ENCODE measurements at regions not wholly inside any gene's neighbourhood (a gene's known extent, or its start where the extent isn't known, plus 50 kb on each side); places are given as distances from the start of the nearest gene placed in this dataset.
A peak's percentile ranks its signal among the peaks of the same experiment; 100 is the strongest.

- Mint-ChIP-seq H3K27me3 (ENCODE audit: insufficient read depth, low read depth) (no peaks in the 10 kb centered on the region), H3K9me3 (no peaks in the 10 kb centered on the region)
- H3F3A ChIP-seq (ENCODE audit: low read depth): no peaks in the 10 kb centered on the region
Measured at GRCh38 chr7:8991159-8991558, 557.8 kb downstream of the NXPH1 start.

GRCh38 chr7:8998762-8999161 is 565.4 kb downstream of the NXPH1 start:
- no peak overlapping the region for H3K27ac ChIP-seq

More at GRCh38 chr7:8991159-8991558, 557.8 kb downstream of the NXPH1 start:
- Mint-ChIP-seq H3K4me1 (no peaks in the 10 kb centered on the region), H3K27ac (no peak overlapping the region), H3K36me3 (no peaks in the 10 kb centered on the region), H3K4me3 (no peak overlapping the region)
- no peak overlapping the region for H3K4me3 ChIP-seq
- H3K79me2 ChIP-seq (ENCODE audit: low read depth): no peaks in the 10 kb centered on the region
- no peaks in the 10 kb centered on the region for H3K9me3 ChIP-seq (ENCODE audit: low read depth)
- H3K4me1 ChIP-seq: no peaks in the 10 kb centered on the region
- no peak overlapping the region for H3K9ac ChIP-seq
- no peaks in the 10 kb centered on the region for H4K20me1 ChIP-seq (ENCODE audit: low read depth)
- no peak for DNase-seq (ENCODE audit: low spot score)
- H3K4me2 ChIP-seq: no peak overlapping the region
- H3K36me3 ChIP-seq: no peaks in the 10 kb centered on the region
- no peak for TF ChIP-seq EZH2 (IDR thresholded peaks at IDR 0.05)
- no peak for TF ChIP-seq EZH2phosphoT487 (IDR thresholded peaks at IDR 0.05)
- no peak for TF ChIP-seq CTCF (IDR thresholded peaks at IDR 0.05)
- no peak overlapping the region for H3K27ac ChIP-seq
- H2AFZ ChIP-seq (replicated peaks): no peak overlapping the region
- no peaks in the 10 kb centered on the region for H3K27me3 ChIP-seq

GRCh38 chr7:9013940-9014339 is 580.5 kb downstream of the NXPH1 start:
- Mint-ChIP-seq H3K4me3 (no peak overlapping the region), H3K27me3 (ENCODE audit: insufficient read depth, low read depth) (peaks cover 4% of the 10 kb centered on the region), H3K27ac (no peak overlapping the region), H3K4me1 (peaks cover 4% of the 10 kb centered on the region), H3K36me3 (no peaks in the 10 kb centered on the region), H3K9me3 (no peaks in the 10 kb centered on the region)
- H3K36me3 ChIP-seq: no peaks in the 10 kb centered on the region
- peak overlapping the region; percentile 65 for H2AFZ ChIP-seq (replicated peaks)
- H4K20me1 ChIP-seq (ENCODE audit: low read depth): no peaks in the 10 kb centered on the region
- peaks cover 11% of the 10 kb centered on the region for H3F3A ChIP-seq (ENCODE audit: low read depth)
- peaks cover 9% of the 10 kb centered on the region for H3K4me1 ChIP-seq
- peak; percentile 25 for DNase-seq (ENCODE audit: low spot score)
- no peaks in the 10 kb centered on the region for H3K27me3 ChIP-seq
- no peak overlapping the region for H3K27ac ChIP-seq
- TF ChIP-seq EZH2phosphoT487 (IDR thresholded peaks at IDR 0.05) (no peak), EZH2 (IDR thresholded peaks at IDR 0.05) (no peak), CTCF (IDR thresholded peaks at IDR 0.05) (no peak)
- H3K4me2 ChIP-seq: no peak overlapping the region
- H3K9me3 ChIP-seq (ENCODE audit: low read depth): peaks cover 4% of the 10 kb centered on the region
- no peaks in the 10 kb centered on the region for H3K79me2 ChIP-seq (ENCODE audit: low read depth)
- H3K9ac ChIP-seq: no peak overlapping the region
- no peak overlapping the region for H3K4me3 ChIP-seq

More at GRCh38 chr7:8998762-8999161, 565.4 kb downstream of the NXPH1 start:
- Histone ChIP-seq H3K4me1 (no peaks in the 10 kb centered on the region), H3K36me3 (no peaks in the 10 kb centered on the region), H3K4me2 (no peak overlapping the region), H3K4me3 (no peak overlapping the region), H4K20me1 (ENCODE audit: low read depth) (no peaks in the 10 kb centered on the region), H3K9me3 (ENCODE audit: low read depth) (no peaks in the 10 kb centered on the region), H3K27me3 (no peaks in the 10 kb centered on the region), H3K9ac (no peak overlapping the region), H3K79me2 (ENCODE audit: low read depth) (no peaks in the 10 kb centered on the region), H2AFZ (replicated peaks) (peak overlapping the region; percentile 65), H3F3A (ENCODE audit: low read depth) (no peaks in the 10 kb centered on the region)
- Mint-ChIP-seq H3K27me3 (ENCODE audit: insufficient read depth, low read depth) (no peaks in the 10 kb centered on the region), H3K4me1 (no peaks in the 10 kb centered on the region), H3K36me3 (no peaks in the 10 kb centered on the region), H3K4me3 (no peak overlapping the region), H3K9me3 (no peaks in the 10 kb centered on the region), H3K27ac (no peak overlapping the region)
- TF ChIP-seq CTCF (IDR thresholded peaks at IDR 0.05): no peak
- TF ChIP-seq EZH2 (IDR thresholded peaks at IDR 0.05): no peak
- no peak for TF ChIP-seq EZH2phosphoT487 (IDR thresholded peaks at IDR 0.05)
- DNase-seq (ENCODE audit: low spot score): no peak
